ENCODE measurements at regions not wholly inside any gene's neighbourhood (a gene's known extent, or its start where the extent isn't known, plus 50 kb on each side); places are given as distances from the start of the nearest gene placed in this dataset.

DNA sequence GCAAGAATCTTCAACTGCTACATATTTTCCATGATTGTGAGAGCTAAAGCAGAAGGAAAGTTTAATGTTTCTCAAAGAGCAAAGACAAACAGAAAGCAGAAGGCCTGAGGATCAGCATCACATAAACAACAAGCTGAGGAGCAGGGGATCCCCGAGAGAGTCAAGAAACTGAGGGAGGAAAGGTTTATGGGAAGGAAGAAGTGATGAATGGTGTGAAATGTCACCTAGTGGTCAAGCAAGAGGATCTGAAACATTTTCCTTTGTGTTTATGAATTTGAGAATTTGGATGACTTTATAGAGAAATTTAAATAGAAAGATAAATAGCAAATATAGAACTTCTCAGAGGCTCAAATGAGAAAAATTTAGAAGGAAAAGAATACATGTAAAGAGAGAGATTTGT lies 481.9 kb downstream of the CHSY3 start:
- TF ChIP-seq MAX (CRISPR knock-in tag; IDR thresholded peaks at IDR 0.05) (no peak), SP1 (CRISPR knock-in tag; conservative IDR thresholded peaks at IDR 0.05) (no peak)
